ENCODE measurements at regions not wholly inside any gene's neighbourhood (a gene's known extent, or its start where the extent isn't known, plus 50 kb on each side); places are given as distances from the start of the nearest gene placed in this dataset.

- TF ChIP-seq POLR2A (IDR thresholded peaks at IDR 0.05) (no peak), CTCF (IDR thresholded peaks at IDR 0.05 in 4 of 5, conservative IDR thresholded peaks at IDR 0.05 in 1 of 5) (no peak)
Observed at GRCh38 chr4:12028258-12028657, 599.6 kb upstream of the HS3ST1 start.
